Parathyroid adenoma (tissue), 2 donors: ENCODE measurements at regions not wholly inside any gene's neighbourhood (a gene's known extent, or its start where the extent isn't known, plus 50 kb on each side); places are given as distances from the start of the nearest gene placed in this dataset.

Source experiments
- H2AFZ ChIP-seq: fragments of 300-600 bp; sonication (generic); one replicate; pipeline ENCODE4 v1.7.0; 2017; ENCODE audit warnings: antibody characterized with exemption, mild to moderate bottlenecking
- H3K27ac ChIP-seq: fragments of 300-600 bp; sonication (generic); one replicate; pipeline ENCODE4 v1.7.0; 2017
- H3K27me3 ChIP-seq: fragments of 300-600 bp; sonication (generic); one replicate; pipeline ENCODE4 v1.7.0; 2017; ENCODE audit warnings: low read length; ENCODE audit not compliant: control insufficient read depth, insufficient read depth
- H3K36me3 ChIP-seq: fragments of 300-600 bp; sonication (generic); one replicate; pipeline ENCODE4 v1.7.0; 2017; ENCODE audit warnings: low read length; ENCODE audit not compliant: control insufficient read depth, insufficient read depth
- H3K4me1 ChIP-seq: fragments of 300-600 bp; sonication (generic); one replicate; pipeline ENCODE4 v1.7.0; 2017; ENCODE audit warnings: control low read depth
- H3K4me2 ChIP-seq: fragments of 300-600 bp; sonication (generic); one replicate; pipeline ENCODE4 v1.7.0; 2017; ENCODE audit warnings: low read length
- H3K4me3 ChIP-seq: fragments of 300-600 bp; sonication (generic); one replicate; pipeline ENCODE4 v1.7.0; 2017; ENCODE audit warnings: low read depth, low read length
- H3K79me2 ChIP-seq: fragments of 300-600 bp; sonication (generic); one replicate; pipeline ENCODE4 v1.7.0; 2017; ENCODE audit warnings: control low read depth
- H3K9ac ChIP-seq: fragments of 300-600 bp; sonication (generic); one replicate; pipeline ENCODE4 v1.7.0; 2017; ENCODE audit warnings: mild to moderate bottlenecking
- H3K9me3 ChIP-seq: fragments of 300-600 bp; sonication (generic); one replicate; pipeline ENCODE4 v1.7.0; 2017; ENCODE audit warnings: low read length; ENCODE audit not compliant: control insufficient read depth
- CTCF ChIP-seq: fragments of 300-600 bp; sonication (generic); IDR thresholded peaks from one replicate; pipeline ENCODE4 v1.7.0; 2017; ENCODE audit warnings: antibody characterized with exemption, mild to moderate bottlenecking
- donor health status: primary hyperparathyroidism.

GRCh38 chr12:89800435-89800834 lies 91.8 kb upstream of the ATP2B1 start:
- H3K36me3 ChIP-seq: no peaks in the 10 kb centered on the region
- H3K9ac ChIP-seq: no peak overlapping the region
- H3K79me2 ChIP-seq: no peaks in the 10 kb centered on the region
- no peaks in the 10 kb centered on the region for H3K4me1 ChIP-seq
- H3K4me3 ChIP-seq: no peak overlapping the region
- no peaks in the 10 kb centered on the region for H3K9me3 ChIP-seq
- H3K27ac ChIP-seq: no peak overlapping the region
- TF ChIP-seq CTCF: no peak
- no peak overlapping the region for H2AFZ ChIP-seq
- no peak overlapping the region for H3K4me2 ChIP-seq
- H3K27me3 ChIP-seq: no peaks in the 10 kb centered on the region

GRCh38 chr12:89799316-89799715 lies 90.7 kb upstream of the ATP2B1 start:
- no peak overlapping the region for H3K4me2 ChIP-seq
- no peaks in the 10 kb centered on the region for H3K27me3 ChIP-seq
- no peak overlapping the region for H3K4me3 ChIP-seq
- H3K9me3 ChIP-seq: no peaks in the 10 kb centered on the region
- no peaks in the 10 kb centered on the region for H3K36me3 ChIP-seq
- no peak for TF ChIP-seq CTCF
- no peak overlapping the region for H2AFZ ChIP-seq
- no peaks in the 10 kb centered on the region for H3K79me2 ChIP-seq
- H3K9ac ChIP-seq: no peak overlapping the region
- H3K27ac ChIP-seq: no peak overlapping the region
- no peaks in the 10 kb centered on the region for H3K4me1 ChIP-seq

GRCh38 chr12:89797436-89797835 lies 88.8 kb upstream of the ATP2B1 start:
- no peak for TF ChIP-seq CTCF
- H3K27me3 ChIP-seq: no peaks in the 10 kb centered on the region

GRCh38 chr12:89796798-89797382 lies 88.3 kb upstream of the ATP2B1 start:
- no peaks in the 10 kb centered on the region for H3K4me1 ChIP-seq
- H3K27me3 ChIP-seq: no peaks in the 10 kb centered on the region
- H2AFZ ChIP-seq: no peak overlapping the region
- TF ChIP-seq CTCF: no peak
- no peak overlapping the region for H3K9ac ChIP-seq
- H3K36me3 ChIP-seq: no peaks in the 10 kb centered on the region
- H3K4me2 ChIP-seq: no peak overlapping the region
- H3K79me2 ChIP-seq: no peaks in the 10 kb centered on the region
- H3K27ac ChIP-seq: no peak overlapping the region
- H3K9me3 ChIP-seq: no peaks in the 10 kb centered on the region
- no peak overlapping the region for H3K4me3 ChIP-seq

More at GRCh38 chr12:89797436-89797835, 88.8 kb upstream of the ATP2B1 start:
- no peak overlapping the region for H3K9ac ChIP-seq
- no peak overlapping the region for H2AFZ ChIP-seq
- no peak overlapping the region for H3K4me2 ChIP-seq
- H3K27ac ChIP-seq: no peak overlapping the region
- H3K9me3 ChIP-seq: no peaks in the 10 kb centered on the region
- no peaks in the 10 kb centered on the region for H3K36me3 ChIP-seq
- H3K79me2 ChIP-seq: no peaks in the 10 kb centered on the region
- no peaks in the 10 kb centered on the region for H3K4me1 ChIP-seq
- no peak overlapping the region for H3K4me3 ChIP-seq

- Histone ChIP-seq H3K79me2 (no peaks in the 10 kb centered on the region), H3K4me2 (no peak overlapping the region), H3K4me1 (no peaks in the 10 kb centered on the region), H3K36me3 (no peaks in the 10 kb centered on the region), H3K9ac (no peak overlapping the region), H3K27ac (no peak overlapping the region), H3K4me3 (no peak overlapping the region), H2AFZ (no peak overlapping the region), H3K9me3 (no peaks in the 10 kb centered on the region), H3K27me3 (no peaks in the 10 kb centered on the region)
- no peak for TF ChIP-seq CTCF
Measured at GRCh38 chr12:89793946-89794345, 85.3 kb upstream of the ATP2B1 start.
